Thoracic aorta (tissue), 2 donors: ENCODE measurements at regions not wholly inside any gene's neighbourhood (a gene's known extent, or its start where the extent isn't known, plus 50 kb on each side); places are given as distances from the start of the nearest gene placed in this dataset.

Experiments
- ATAC-seq: fragments of 150-250 bp; one replicate; pipeline ENCODE4 v1.8.0; 2017; ENCODE audit warnings: low read depth; ENCODE audit not compliant: insufficient number of reproducible peaks, low FRiP score
- DNase-seq: peaks from one replicate; pipeline ENCODE4 v3.0.0-alpha.2; 2020; ENCODE audit warnings: low spot score
- H3K27ac ChIP-seq, 2 donors: fragments of 200-600 bp; sonication (generic); 1 replicate in 1 of 2; 2 replicates in 1 of 2; pipeline ENCODE4 v1.5.1; 2016; ENCODE audit warnings: mild to moderate bottlenecking in 2 of 2, moderate library complexity in 2 of 2
- H3K27me3 ChIP-seq: fragments of 200-600 bp; sonication (generic); replicated peaks from 2 replicates; pipeline ENCODE4 v1.6.0; 2016; ENCODE audit warnings: mild to moderate bottlenecking; ENCODE audit not compliant: insufficient read depth
- H3K36me3 ChIP-seq: fragments of 200-600 bp; sonication (generic); one replicate; pipeline ENCODE4 v1.5.1; 2016
- H3K4me1 ChIP-seq, 2 donors: fragments of 200-600 bp; sonication (generic); 1 replicate in 1 of 2; 2 replicates in 1 of 2; pipeline versions ENCODE4 v1.5.1 to v1.6.0; 2016; ENCODE audit warnings: low read depth in 2 of 2, mild to moderate bottlenecking in 1 of 2; ENCODE audit not compliant: control insufficient read depth in 1 of 2
- H3K4me3 ChIP-seq: fragments of 200-600 bp; sonication (generic); 2 replicates; pipeline ENCODE4 v1.5.1; 2016; ENCODE audit warnings: mild to moderate bottlenecking
- H3K9me3 ChIP-seq: fragments of 200-600 bp; sonication (generic); 2 replicates; pipeline ENCODE4 v1.5.1; 2016
- CTCF ChIP-seq: fragments of 200-600 bp; sonication (generic); IDR thresholded peaks from one replicate; pipeline ENCODE4 v1.5.1; 2019; ENCODE audit warnings: antibody characterized with exemption

- no peak for DNase-seq
- no peak overlapping the region for H3K4me3 ChIP-seq
- no peak for TF ChIP-seq CTCF
- H3K27me3 ChIP-seq, result no peaks in the 10 kb centered on the region
- no peaks in the 10 kb centered on the region for H3K4me1 ChIP-seq
- H3K27ac ChIP-seq, result no peak overlapping the region
- no peaks in the 10 kb centered on the region for H3K36me3 ChIP-seq
- ATAC-seq, result no peak
- H3K9me3 ChIP-seq, result peaks cover 10% of the 10 kb centered on the region
Observed at GRCh38 chr5:130731839-130732238, 433.2 kb downstream of the HINT1 start.

GRCh38 chr5:130729541-130729940, 435.5 kb downstream of the HINT1 start:
- H3K36me3 ChIP-seq, result no peaks in the 10 kb centered on the region
- H3K27me3 ChIP-seq, result no peaks in the 10 kb centered on the region
- no peaks in the 10 kb centered on the region for H3K4me1 ChIP-seq
- DNase-seq (no peak), ATAC-seq (no peak)
- H3K27ac ChIP-seq, result no peak overlapping the region
- no peak for TF ChIP-seq CTCF
- no peak overlapping the region for H3K4me3 ChIP-seq
- peaks cover 10% of the 10 kb centered on the region for H3K9me3 ChIP-seq

GRCh38 chr5:130727830-130728229, 437.2 kb downstream of the HINT1 start:
- Histone ChIP-seq H3K9me3 (peaks cover 10% of the 10 kb centered on the region), H3K36me3 (no peaks in the 10 kb centered on the region), H3K4me3 (no peak overlapping the region), H3K4me1 (no peaks in the 10 kb centered on the region), H3K27me3 (no peaks in the 10 kb centered on the region), H3K27ac (no peak overlapping the region)
- ATAC-seq (no peak), DNase-seq (no peak)
- TF ChIP-seq CTCF, result no peak

GRCh38 chr5:130724658-130725057, 440.4 kb downstream of the HINT1 start:
- Histone ChIP-seq H3K9me3 (no peaks in the 10 kb centered on the region), H3K27me3 (no peaks in the 10 kb centered on the region), H3K27ac (no peak overlapping the region), H3K4me1 (no peaks in the 10 kb centered on the region), H3K36me3 (no peaks in the 10 kb centered on the region), H3K4me3 (no peak overlapping the region)
- no peak for TF ChIP-seq CTCF
- DNase-seq (no peak), ATAC-seq (no peak)

- Histone ChIP-seq H3K9me3 (no peaks in the 10 kb centered on the region), H3K4me3 (no peak overlapping the region), H3K27me3 (no peaks in the 10 kb centered on the region), H3K27ac (no peak overlapping the region), H3K4me1 (no peaks in the 10 kb centered on the region), H3K36me3 (no peaks in the 10 kb centered on the region)
- DNase-seq, result no peak
- TF ChIP-seq CTCF, result peak; percentile 18
- ATAC-seq, result no peak
Observed at GRCh38 chr5:130720355-130720754, 444.7 kb downstream of the HINT1 start.
